Sigmoid colon (tissue), 6 donors: ENCODE measurements at regions not wholly inside any gene's neighbourhood (a gene's known extent, or its start where the extent isn't known, plus 50 kb on each side); places are given as distances from the start of the nearest gene placed in this dataset.

ENCODE experiments used
- DNase-seq: peaks from one replicate; pipeline ENCODE4 v3.0.0-alpha.2; 2019
- H3K27ac ChIP-seq, 4 donors: fragments of 200-600 bp; sonication (generic); one replicate each; pipeline ENCODE4 v1.5.1; 2016 to 2019; ENCODE audit warnings: mild to moderate bottlenecking in 1 of 4
- H3K27me3 ChIP-seq, 3 donors: fragments of 200-600 bp; sonication (generic); one replicate each; pipeline ENCODE4 v1.5.1; 2019; ENCODE audit warnings: mild to moderate bottlenecking in 1 of 3
- H3K36me3 ChIP-seq, 4 donors: fragments of 200-600 bp; sonication (generic); one replicate each; pipeline ENCODE4 v1.5.1; 2016 to 2019
- H3K4me1 ChIP-seq, 4 donors: fragments of 200-600 bp; sonication (generic); one replicate each; pipeline ENCODE4 v1.5.1; 2017 to 2019
- H3K4me3 ChIP-seq, 4 donors: fragments of 200-600 bp; sonication (generic); one replicate each; pipeline ENCODE4 v1.5.1; 2017 to 2019; ENCODE audit warnings: mild to moderate bottlenecking in 2 of 4, moderate library complexity in 1 of 4
- H3K9me3 ChIP-seq, 4 donors: fragments of 200-600 bp in 3 of 4; sonication (generic) in 3 of 4; one replicate each; pipeline versions ENCODE4 v1.5.1 to v1.6.1; 2013 to 2019
- CTCF ChIP-seq, 4 experiments: fragments of 450-650 bp in 3 of 4; fragments of 200-600 bp in 1 of 4; IDR thresholded peaks; one replicate each; pipeline ENCODE4 v1.5.1; 2016 to 2019; ENCODE audit warnings: antibody characterized with exemption in 4 of 4, mild to moderate bottlenecking in 3 of 4, moderate library complexity in 2 of 4
- EP300 ChIP-seq, 4 donors: sonication (generic); formaldehyde crosslinking; IDR thresholded peaks; one replicate each; pipeline ENCODE4 v1.6.1; 2017; ENCODE audit warnings: antibody characterized with exemption in 4 of 4
- POLR2A ChIP-seq, 2 donors: fragments of 450-650 bp; IDR thresholded peaks; one replicate each; pipeline ENCODE4 v1.6.1; 2016; ENCODE audit warnings: antibody characterized with exemption in 2 of 2, mild to moderate bottlenecking in 2 of 2, moderate library complexity in 2 of 2
- POLR2AphosphoS5 ChIP-seq, 4 donors: sonication (generic); formaldehyde crosslinking; IDR thresholded peaks; one replicate each; pipeline ENCODE4 v1.6.1; 2017; ENCODE audit warnings: antibody characterized with exemption in 4 of 4
- WGBS, 2 donors: extraction: QIAGEN DNeasy Blood & Tissue Kit; methylation state at CpG; one replicate each; pipeline ENCODE4 v1.1.7; 2013; 5-methylcytosine and 5-hydroxymethylcytosine counted together
- intact Hi-C: fragments of 100-400 bp; cut with DNase I; formaldehyde crosslinking; loops from one replicate; pipeline ENCODE4 v1.15.1; 2023
- donor health status: healthy with polysubstance abuse.
- donor health status: healthy.

DNA sequence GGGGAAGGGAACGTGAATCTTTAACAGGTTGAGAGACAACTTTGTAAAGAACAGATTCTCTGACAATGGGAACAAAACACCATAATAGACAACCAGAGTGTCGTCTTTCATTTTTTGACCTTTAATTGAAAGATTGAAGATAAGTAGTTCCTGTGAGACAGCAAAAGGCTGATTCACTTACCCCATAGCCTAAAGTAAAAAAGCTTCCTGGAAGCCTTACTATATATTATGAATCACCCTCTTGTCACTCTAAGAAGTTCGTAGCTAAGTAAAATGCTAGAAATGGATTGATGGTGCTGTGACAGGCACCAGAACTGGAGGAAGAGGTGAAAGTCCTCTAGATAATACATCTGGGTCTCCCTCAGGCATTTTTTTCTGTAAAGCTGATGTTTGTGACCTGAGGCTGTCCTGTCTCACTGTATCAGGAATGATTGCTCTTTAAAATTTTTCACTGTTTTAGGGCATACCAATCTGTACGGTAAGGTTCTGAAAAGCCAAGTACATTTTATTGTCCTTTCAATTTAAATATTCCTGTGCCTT, 824.6 kb upstream of the SEMA6D start:
- no peak for TF ChIP-seq POLR2AphosphoS5 (IDR thresholded peaks at IDR 0.05)
- TF ChIP-seq POLR2A (IDR thresholded peaks at IDR 0.05) = no peak
- TF ChIP-seq EP300 (IDR thresholded peaks at IDR 0.05) = no peak
- no peak for TF ChIP-seq CTCF (IDR thresholded peaks at IDR 0.05)
- H3K27me3 ChIP-seq = no peaks in the 10 kb centered on the region
- intact Hi-C loops = no loop called here
- 61 to 66% methylated on average over 4 of the region's 4 CpGs for WGBS, 2 donors
- no peak for DNase-seq
- H3K27ac ChIP-seq = no peak overlapping the region
- H3K36me3 ChIP-seq = no peaks in the 10 kb centered on the region
- H3K4me1 ChIP-seq = peaks cover 0 to 2% (median 0%) of the 10 kb centered on the region in 4 donors
- no peak overlapping the region for H3K4me3 ChIP-seq
- no peaks in the 10 kb centered on the region for H3K9me3 ChIP-seq

GRCh38 chr15:46894644-46895043, 822.7 kb upstream of the SEMA6D start:
- Histone ChIP-seq H3K36me3 (no peaks in the 10 kb centered on the region), H3K27ac (no peak overlapping the region), H3K9me3 (no peaks in the 10 kb centered on the region), H3K4me3 (no peak overlapping the region), H3K4me1 (peaks cover 0 to 12% (median 0%) of the 10 kb centered on the region in 4 donors), H3K27me3 (no peaks in the 10 kb centered on the region)
- no peak for TF ChIP-seq POLR2A (IDR thresholded peaks at IDR 0.05)
- 95% methylated on average over 10 of the region's 10 CpGs for WGBS, 2 donors
- no peak for DNase-seq
- intact Hi-C loops = no loop called here

GRCh38 chr15:46897266-46897665, 820.0 kb upstream of the SEMA6D start:
- WGBS, 2 donors = 59 to 74% methylated on average over 1 of the region's 1 CpG
- DNase-seq = no peak
- no peak overlapping the region for H3K27ac ChIP-seq
- H3K4me1 ChIP-seq = peaks cover 0 to 31% (median 5%) of the 10 kb centered on the region in 4 donors
- H3K27me3 ChIP-seq = no peaks in the 10 kb centered on the region
- H3K4me3 ChIP-seq = no peak overlapping the region
- no peak for TF ChIP-seq POLR2AphosphoS5 (IDR thresholded peaks at IDR 0.05)
- TF ChIP-seq CTCF (IDR thresholded peaks at IDR 0.05) = no peak
- TF ChIP-seq EP300 (IDR thresholded peaks at IDR 0.05) = no peak
- TF ChIP-seq POLR2A (IDR thresholded peaks at IDR 0.05) = no peak
- H3K36me3 ChIP-seq = no peaks in the 10 kb centered on the region
- no peaks in the 10 kb centered on the region for H3K9me3 ChIP-seq
- intact Hi-C loops = no loop called here

GRCh38 chr15:46901001-46901400, 816.3 kb upstream of the SEMA6D start:
- no peak overlapping the region for H3K4me3 ChIP-seq
- H3K36me3 ChIP-seq = no peaks in the 10 kb centered on the region
- peak overlapping the region in 3 of 4 donors; percentile 20 to 50 (median 43) for H3K27ac ChIP-seq
- no peak for DNase-seq
- H3K4me1 ChIP-seq = peaks cover 0 to 31% (median 5%) of the 10 kb centered on the region in 4 donors
- H3K27me3 ChIP-seq = no peaks in the 10 kb centered on the region
- intact Hi-C loops = no loop called here
- H3K9me3 ChIP-seq = no peaks in the 10 kb centered on the region
- WGBS, 2 donors = 82 to 87% methylated on average over 2 of the region's 2 CpGs
- TF ChIP-seq POLR2AphosphoS5 (IDR thresholded peaks at IDR 0.05) (peak in 1 of 4 donors; percentile 27), CTCF (IDR thresholded peaks at IDR 0.05) (no peak), POLR2A (IDR thresholded peaks at IDR 0.05) (no peak), EP300 (IDR thresholded peaks at IDR 0.05) (no peak)

GRCh38 chr15:46917721-46918252, 799.5 kb upstream of the SEMA6D start:
- Histone ChIP-seq H3K27ac (no peak overlapping the region), H3K4me1 (peaks cover 0 to 12% (median 0%) of the 10 kb centered on the region in 4 donors), H3K36me3 (no peaks in the 10 kb centered on the region), H3K4me3 (no peak overlapping the region), H3K9me3 (no peaks in the 10 kb centered on the region), H3K27me3 (no peaks in the 10 kb centered on the region)
- intact Hi-C loops = no loop called here
- TF ChIP-seq POLR2AphosphoS5 (IDR thresholded peaks at IDR 0.05) (no peak), CTCF (IDR thresholded peaks at IDR 0.05) (no peak), EP300 (IDR thresholded peaks at IDR 0.05) (no peak), POLR2A (IDR thresholded peaks at IDR 0.05) (no peak)
- no peak for DNase-seq
- 83 to 90% methylated on average over 3 of the region's 3 CpGs for WGBS, 2 donors
